Activated CD8-positive, alpha-beta memory T cell treated with anti-CD3 and anti-CD28 coated beads, Interleukin-2, amount 50 U/mL, for 24 hours (primary cell): ENCODE measurements at regions not wholly inside any gene's neighbourhood (a gene's known extent, or its start where the extent isn't known, plus 50 kb on each side); places are given as distances from the start of the nearest gene placed in this dataset.
"Not testable (repeated sequence)": the region's sequence is repeated elsewhere in the genome, so short reads cannot be mapped to it uniquely, and the experiment has no call there.

Experiments
- DNase-seq: peaks from one replicate; pipeline ENCODE4 v3.0.0-alpha.2; 2020; ENCODE audit errors: extremely low read depth

GRCh38 chr2:39581866-39582265, 83.9 kb upstream of the TMEM178A start:
- no peak for DNase-seq

- no peak for DNase-seq
These were observed 82.5 kb upstream of the TMEM178A start for GRCh38 chr2:39583213-39583612.

- no peak for DNase-seq
These were observed 81.9 kb upstream of the TMEM178A start for GRCh38 chr2:39583781-39584180.

- no peak for DNase-seq
These were observed 81.3 kb upstream of the TMEM178A start for GRCh38 chr2:39584283-39584965.

GRCh38 chr2:39585531-39585930, 80.2 kb upstream of the TMEM178A start:
- not testable (repeated sequence) for DNase-seq

GRCh38 chr2:39587168-39587567, 78.5 kb upstream of the TMEM178A start:
- no peak for DNase-seq

- no peak for DNase-seq
These were observed 78.1 kb upstream of the TMEM178A start for GRCh38 chr2:39587641-39588040.

- DNase-seq, result no peak
These were observed 72.0 kb upstream of the TMEM178A start for GRCh38 chr2:39593439-39594393.

GRCh38 chr2:39595116-39595515, 70.6 kb upstream of the TMEM178A start:
- no peak for DNase-seq

- DNase-seq, result no peak
These were observed 68.4 kb upstream of the TMEM178A start for GRCh38 chr2:39597314-39597713.

GRCh38 chr2:39602616-39603015, 63.1 kb upstream of the TMEM178A start:
- DNase-seq, result no peak

- DNase-seq, result no peak
These were observed 62.3 kb upstream of the TMEM178A start for GRCh38 chr2:39603436-39603835.

- DNase-seq, result no peak
These were observed 60.9 kb upstream of the TMEM178A start for GRCh38 chr2:39604866-39605265.

- no peak for DNase-seq
These were observed 59.1 kb upstream of the TMEM178A start for GRCh38 chr2:39606585-39606984.

GRCh38 chr2:39607538-39608262, 58.0 kb upstream of the TMEM178A start:
- DNase-seq, result no peak

- DNase-seq, result no peak
These were observed 57.5 kb upstream of the TMEM178A start for GRCh38 chr2:39608263-39608575.

GRCh38 chr2:39608686-39609441, 56.9 kb upstream of the TMEM178A start:
- no peak for DNase-seq

- DNase-seq, result no peak
These were observed 55.8 kb upstream of the TMEM178A start for GRCh38 chr2:39609917-39610316.

GRCh38 chr2:39615675-39616074, 50.0 kb upstream of the TMEM178A start:
- DNase-seq, result no peak
